Activated CD4-positive, alpha-beta memory T cell treated with anti-CD3 and anti-CD28 coated beads, Interleukin-2, amount 10 ng/mL, durations not matched to agents 7 days and 5 days (primary cell): ENCODE measurements at regions not wholly inside any gene's neighbourhood (a gene's known extent, or its start where the extent isn't known, plus 50 kb on each side); places are given as distances from the start of the nearest gene placed in this dataset.
"Not testable (repeated sequence)": the region's sequence is repeated elsewhere in the genome, so short reads cannot be mapped to it uniquely, and the experiment has no call there.

Experiments used
- CTCF ChIA-PET: fragments of 350-600 bp; sonication (Branson Sonifier 250); formaldehyde crosslinking; loops from one replicate; lab custom pipeline; 2021; ENCODE audit warnings: antibody characterized with exemption, inconsistent platforms; lab: Charles Lee
- POLR2A ChIA-PET: fragments of 350-600 bp; sonication (Branson Sonifier 250); formaldehyde crosslinking; loops from one replicate; lab custom pipeline; 2021; ENCODE audit warnings: antibody characterized with exemption; lab: Charles Lee
- DNase-seq: peaks from one replicate; pipeline ENCODE4 v3.0.0-alpha.2; 2020
- H3K27ac Mint-ChIP-seq: one replicate; pipeline ENCODE4 v1.8.0; 2021; ENCODE audit warnings: mild to moderate bottlenecking, mixed read lengths
- H3K27me3 Mint-ChIP-seq: one replicate; pipeline ENCODE4 v1.8.0; 2021; ENCODE audit warnings: mixed read lengths
- H3K36me3 Mint-ChIP-seq: one replicate; pipeline ENCODE4 v1.8.0; 2021; ENCODE audit warnings: low read depth, mixed read lengths
- H3K4me1 Mint-ChIP-seq: one replicate; pipeline ENCODE4 v1.8.0; 2021; ENCODE audit warnings: mixed read lengths
- H3K4me3 Mint-ChIP-seq: one replicate; pipeline ENCODE4 v1.8.0; 2021; ENCODE audit warnings: mild to moderate bottlenecking, mixed read lengths
- H3K9me3 Mint-ChIP-seq: one replicate; pipeline ENCODE4 v1.8.0; 2021; ENCODE audit warnings: mixed read lengths

DNA sequence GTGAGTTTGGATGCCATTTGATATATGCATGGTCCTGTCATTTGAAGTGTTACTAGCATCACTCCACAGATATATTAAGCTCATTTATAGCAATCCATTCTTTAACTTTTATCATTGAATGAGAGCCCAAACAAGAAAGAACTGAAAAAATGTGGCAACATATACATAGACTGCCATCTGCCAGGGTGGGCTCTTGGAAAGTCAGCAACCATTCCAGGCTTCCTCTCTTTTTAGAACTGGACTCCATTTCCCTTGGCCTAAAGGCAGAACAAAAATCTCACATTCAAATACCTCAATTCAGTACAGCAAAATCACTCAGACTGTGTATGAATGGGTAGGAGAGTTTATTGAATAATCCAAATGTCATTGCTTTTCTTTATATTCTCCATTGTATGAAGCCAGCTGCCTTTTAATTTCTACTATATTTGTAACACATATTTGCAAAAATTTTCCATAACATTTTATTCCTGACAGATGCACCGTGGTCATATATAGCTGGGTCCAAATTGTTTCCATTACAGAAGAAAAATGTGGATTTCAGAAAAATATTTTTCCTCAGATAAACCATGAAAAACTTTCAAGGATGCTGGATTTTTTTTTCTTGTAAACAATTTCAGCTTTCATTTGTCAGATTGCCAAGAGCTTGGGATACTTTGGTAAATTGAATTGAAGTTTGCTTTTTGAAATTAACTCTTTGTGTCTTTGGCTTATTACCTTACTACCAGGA lies 1252.3 kb upstream of the SEL1L start:
- H3K36me3 Mint-ChIP-seq = no peaks in the 10 kb centered on the region
- CTCF ChIA-PET = no interaction called here
- DNase-seq = no peak

DNA sequence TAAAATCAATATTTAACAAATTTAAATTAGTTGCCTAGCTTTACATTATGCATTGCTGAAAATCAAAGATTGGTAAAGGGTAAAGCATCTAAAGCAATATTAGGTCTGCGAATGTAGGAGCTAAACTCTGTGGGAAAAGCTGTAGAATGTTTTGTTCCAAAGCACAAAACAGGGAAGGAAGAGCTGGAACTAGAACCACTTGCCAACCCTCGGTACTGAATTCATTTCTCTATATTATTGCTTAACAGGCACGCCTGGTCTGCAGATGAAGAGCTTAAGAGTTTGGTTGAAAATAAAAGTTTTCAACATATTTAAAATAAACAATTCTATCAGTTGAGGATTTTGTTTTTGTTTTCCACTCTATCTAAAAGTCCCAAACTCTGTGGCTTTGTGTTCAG lies 1252.8 kb upstream of the SEL1L start:
- DNase-seq = no peak
- H3K27ac Mint-ChIP-seq = no peak overlapping the region
- H3K9me3 Mint-ChIP-seq = peaks cover 10% of the 10 kb centered on the region
- no peaks in the 10 kb centered on the region for H3K4me1 Mint-ChIP-seq
- no peaks in the 10 kb centered on the region for H3K27me3 Mint-ChIP-seq
- H3K4me3 Mint-ChIP-seq = no peak overlapping the region
- ChIA-PET CTCF (no interaction called here), POLR2A (no interaction called here)
- no peaks in the 10 kb centered on the region for H3K36me3 Mint-ChIP-seq

More for the DNA sequence above, 1252.3 kb upstream of the SEL1L start:
- no peaks in the 10 kb centered on the region for H3K4me1 Mint-ChIP-seq
- POLR2A ChIA-PET = no interaction called here
- H3K27ac Mint-ChIP-seq = no peak overlapping the region
- H3K27me3 Mint-ChIP-seq = no peaks in the 10 kb centered on the region
- no peak overlapping the region for H3K4me3 Mint-ChIP-seq
- peaks cover 10% of the 10 kb centered on the region for H3K9me3 Mint-ChIP-seq

DNA sequence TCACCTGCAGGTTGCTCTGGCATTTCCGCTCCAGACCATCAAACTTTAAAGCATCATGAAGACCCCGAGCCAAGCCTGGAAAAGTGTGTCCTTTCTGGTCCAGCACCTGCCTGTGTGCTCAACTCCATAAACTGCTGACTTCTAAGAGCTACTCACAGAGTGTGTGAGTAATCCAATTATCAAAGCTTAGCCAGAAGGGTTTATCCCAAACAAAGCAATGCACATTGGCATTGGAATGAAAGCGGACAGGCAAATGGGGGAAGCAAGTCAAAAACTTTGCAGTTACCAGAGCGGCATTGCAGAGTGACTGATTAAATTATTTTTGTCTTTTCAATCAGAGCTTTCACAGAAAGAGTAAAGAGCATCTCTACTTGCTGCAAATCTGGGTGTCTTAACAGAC lies 1262.4 kb upstream of the SEL1L start:
- DNase-seq = no peak
- Mint-ChIP-seq H3K4me1 (no peaks in the 10 kb centered on the region), H3K9me3 (peaks cover 4% of the 10 kb centered on the region), H3K36me3 (no peaks in the 10 kb centered on the region), H3K27ac (no peak overlapping the region), H3K4me3 (no peak overlapping the region), H3K27me3 (no peaks in the 10 kb centered on the region)
- ChIA-PET CTCF (no interaction called here), POLR2A (no interaction called here)

DNA sequence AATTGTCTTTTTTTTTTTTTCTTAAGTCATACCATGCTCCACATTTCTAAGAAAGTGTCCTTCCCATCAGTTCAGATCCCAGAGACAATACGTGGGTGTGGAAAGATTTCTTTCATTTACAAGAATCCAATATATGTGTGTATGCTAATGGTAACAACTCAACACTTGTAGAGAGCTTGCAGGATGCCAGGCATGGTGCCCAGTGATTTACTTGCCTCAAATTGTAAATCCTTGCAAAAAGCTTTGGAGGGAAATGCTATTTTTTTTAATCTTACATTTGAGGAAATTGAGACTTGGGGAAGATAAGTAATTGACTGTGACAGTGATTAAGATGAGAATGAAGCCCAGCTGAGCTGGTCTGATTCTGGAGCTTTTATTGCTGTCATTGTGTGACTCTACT lies 1264.6 kb upstream of the SEL1L start:
- H3K27me3 Mint-ChIP-seq = no peaks in the 10 kb centered on the region
- H3K4me1 Mint-ChIP-seq = no peaks in the 10 kb centered on the region
- CTCF ChIA-PET = no interaction called here
- H3K36me3 Mint-ChIP-seq = no peaks in the 10 kb centered on the region
- H3K9me3 Mint-ChIP-seq = peaks cover 10% of the 10 kb centered on the region
- H3K4me3 Mint-ChIP-seq = no peak overlapping the region
- DNase-seq = no peak
- H3K27ac Mint-ChIP-seq = no peak overlapping the region
- POLR2A ChIA-PET = no interaction called here

DNA sequence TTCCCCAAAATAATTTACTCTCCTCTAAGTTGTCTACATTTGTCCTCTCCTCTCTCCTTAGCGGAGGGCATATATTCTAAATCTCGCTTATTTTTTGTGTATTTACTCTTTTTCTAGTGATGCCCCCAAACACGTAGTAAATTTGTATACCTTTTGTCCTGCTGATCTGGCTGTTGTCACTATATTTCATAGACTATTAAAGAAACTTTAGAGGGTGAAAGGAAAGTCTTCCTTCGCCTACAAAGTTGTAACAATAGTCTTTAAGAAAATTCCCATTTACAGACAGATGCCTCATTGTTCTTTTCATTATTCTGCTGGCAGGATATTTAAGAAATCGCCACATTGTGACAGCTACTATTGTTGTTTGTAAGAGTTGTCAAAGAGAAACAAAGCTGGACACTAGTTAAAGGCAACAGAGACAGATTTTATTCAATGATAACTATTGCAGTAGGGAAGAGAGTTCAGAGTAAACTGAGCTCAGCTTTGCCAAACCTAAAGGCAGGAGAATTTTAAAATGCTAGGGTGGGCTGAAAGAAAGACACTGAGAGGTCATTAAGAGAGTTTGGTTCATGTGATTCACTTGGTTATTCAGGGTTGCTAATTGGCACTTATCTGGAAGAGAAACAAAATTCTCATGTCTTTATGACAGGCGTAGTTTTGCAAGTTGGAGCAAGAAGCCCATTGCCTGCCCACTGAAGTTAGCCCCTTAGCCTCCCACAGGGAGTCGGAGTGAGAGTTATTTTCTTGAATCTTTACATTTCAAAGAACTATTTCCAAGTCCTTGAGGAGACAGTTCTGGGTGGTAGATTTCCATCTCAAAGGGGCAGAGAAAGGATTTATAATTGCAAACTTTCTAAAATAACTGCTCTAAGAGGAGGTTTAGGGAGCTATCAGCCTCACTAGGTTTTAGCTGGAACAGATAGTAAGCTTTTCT lies 1272.5 kb upstream of the SEL1L start:
- Mint-ChIP-seq H3K4me3 (no peak overlapping the region), H3K4me1 (no peaks in the 10 kb centered on the region), H3K9me3 (peaks cover 6% of the 10 kb centered on the region), H3K36me3 (no peaks in the 10 kb centered on the region), H3K27ac (no peak overlapping the region), H3K27me3 (no peaks in the 10 kb centered on the region)
- ChIA-PET POLR2A (no interaction called here), CTCF (no interaction called here)
- no peak for DNase-seq

DNA sequence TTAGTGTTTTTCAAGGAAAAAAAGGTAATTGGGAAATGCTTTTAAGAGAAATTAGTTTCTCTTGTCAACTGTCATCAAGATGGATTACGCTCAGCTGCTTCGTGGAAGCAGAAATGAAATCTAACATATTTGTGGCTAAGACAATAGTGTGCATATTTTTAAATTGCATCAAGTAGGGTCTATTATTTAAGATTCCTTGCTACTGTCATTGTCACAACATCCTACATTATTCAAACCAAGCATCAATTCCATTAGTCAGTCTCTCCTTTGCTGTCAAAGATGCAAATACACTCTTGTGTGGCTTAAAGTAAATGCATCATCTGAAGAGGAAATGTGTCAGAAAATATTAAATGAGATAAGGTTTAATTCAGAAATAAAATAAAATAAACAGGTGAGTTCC lies 1277.6 kb upstream of the SEL1L start:
- no peak overlapping the region for H3K4me3 Mint-ChIP-seq
- H3K4me1 Mint-ChIP-seq = no peaks in the 10 kb centered on the region
- ChIA-PET POLR2A (no interaction called here), CTCF (no interaction called here)
- no peak for DNase-seq
- no peaks in the 10 kb centered on the region for H3K27me3 Mint-ChIP-seq
- peaks cover 5% of the 10 kb centered on the region for H3K9me3 Mint-ChIP-seq
- H3K36me3 Mint-ChIP-seq = no peaks in the 10 kb centered on the region
- no peak overlapping the region for H3K27ac Mint-ChIP-seq

DNA sequence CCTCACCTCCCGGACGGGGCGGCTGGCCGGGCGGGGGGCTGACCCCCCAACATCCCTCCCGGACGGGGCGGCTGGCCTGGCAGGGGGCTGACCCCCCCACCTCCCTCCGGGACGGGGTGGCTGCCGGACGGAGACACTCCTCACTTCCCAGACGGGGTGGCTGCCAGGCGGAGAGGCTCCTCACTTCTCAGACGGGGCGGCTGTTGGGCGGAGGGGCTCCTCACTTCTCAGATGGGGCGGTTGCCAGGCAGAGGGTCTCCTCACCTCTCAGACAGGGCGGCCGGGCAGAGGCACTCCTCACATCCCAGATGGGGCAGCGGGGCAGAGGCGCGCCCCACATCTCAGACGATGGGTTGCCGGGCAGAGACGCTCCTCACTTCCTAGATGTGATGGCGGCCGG lies 1280.7 kb upstream of the SEL1L start:
- POLR2A ChIA-PET, H3K27me3 Mint-ChIP-seq, H3K4me3 Mint-ChIP-seq, H3K4me1 Mint-ChIP-seq, H3K9me3 Mint-ChIP-seq, H3K27ac Mint-ChIP-seq, H3K36me3 Mint-ChIP-seq, DNase-seq, CTCF ChIA-PET: not testable (repeated sequence)

DNA sequence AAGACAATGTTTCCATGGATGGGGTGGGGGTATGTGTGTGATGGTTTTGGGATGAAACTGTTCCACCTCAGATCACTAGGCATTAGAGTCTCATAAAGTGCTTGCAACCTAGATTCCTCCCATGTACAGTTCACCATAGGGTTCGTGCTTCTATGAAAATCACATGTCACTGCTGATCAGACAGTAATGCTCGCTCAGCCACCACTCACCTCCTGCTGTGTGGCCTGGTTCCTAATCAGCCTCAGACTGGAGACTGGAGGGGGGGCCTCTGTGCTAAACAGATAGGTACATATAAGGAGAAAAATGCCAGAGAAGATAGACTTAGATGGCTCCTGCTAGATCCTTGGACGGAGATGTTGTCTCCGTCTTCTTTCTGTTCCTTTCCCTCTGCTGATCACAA lies 1296.9 kb upstream of the SEL1L start:
- H3K4me1 Mint-ChIP-seq = no peaks in the 10 kb centered on the region
- no peaks in the 10 kb centered on the region for H3K36me3 Mint-ChIP-seq
- DNase-seq = no peak
- CTCF ChIA-PET = no interaction called here
- POLR2A ChIA-PET = no interaction called here
- H3K27me3 Mint-ChIP-seq = no peaks in the 10 kb centered on the region
- H3K4me3 Mint-ChIP-seq = no peak overlapping the region
- no peaks in the 10 kb centered on the region for H3K9me3 Mint-ChIP-seq
- H3K27ac Mint-ChIP-seq = no peak overlapping the region

DNA sequence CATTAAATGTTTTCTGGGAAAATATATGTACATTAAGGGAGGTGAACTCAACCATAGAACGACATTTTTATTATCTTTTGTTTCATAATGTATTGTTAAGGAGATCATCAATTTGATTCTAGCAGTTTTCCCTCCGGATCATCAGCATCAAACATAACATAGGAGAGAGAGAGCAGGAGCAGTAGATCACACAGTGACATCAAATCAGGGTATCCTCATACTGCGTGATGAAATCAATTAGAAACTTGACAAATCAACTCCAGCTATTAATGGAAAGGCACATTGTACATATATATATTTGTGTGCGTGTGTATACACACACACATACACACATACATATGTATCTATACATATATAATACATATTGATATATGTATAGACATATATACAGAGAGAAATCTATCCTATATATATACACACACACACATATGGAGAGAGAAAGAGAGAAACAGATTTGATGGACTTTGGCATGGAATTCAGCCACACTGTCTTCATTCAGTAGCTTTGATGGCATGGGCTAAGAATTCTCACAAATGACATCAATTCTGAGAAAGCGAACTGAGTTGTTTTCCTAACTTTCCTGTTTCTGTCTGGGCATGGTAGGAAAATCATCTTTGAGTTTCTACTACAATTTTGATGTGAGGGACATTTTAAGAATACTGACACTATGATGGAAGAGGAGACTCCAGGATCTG lies 1302.8 kb upstream of the SEL1L start:
- H3K4me3 Mint-ChIP-seq = no peak overlapping the region
- POLR2A ChIA-PET = no interaction called here
- H3K27me3 Mint-ChIP-seq = no peaks in the 10 kb centered on the region
- H3K36me3 Mint-ChIP-seq = no peaks in the 10 kb centered on the region
- peaks cover 4% of the 10 kb centered on the region for H3K9me3 Mint-ChIP-seq
- no peak overlapping the region for H3K27ac Mint-ChIP-seq
- no peak for DNase-seq
- no peaks in the 10 kb centered on the region for H3K4me1 Mint-ChIP-seq
- CTCF ChIA-PET = no interaction called here

DNA sequence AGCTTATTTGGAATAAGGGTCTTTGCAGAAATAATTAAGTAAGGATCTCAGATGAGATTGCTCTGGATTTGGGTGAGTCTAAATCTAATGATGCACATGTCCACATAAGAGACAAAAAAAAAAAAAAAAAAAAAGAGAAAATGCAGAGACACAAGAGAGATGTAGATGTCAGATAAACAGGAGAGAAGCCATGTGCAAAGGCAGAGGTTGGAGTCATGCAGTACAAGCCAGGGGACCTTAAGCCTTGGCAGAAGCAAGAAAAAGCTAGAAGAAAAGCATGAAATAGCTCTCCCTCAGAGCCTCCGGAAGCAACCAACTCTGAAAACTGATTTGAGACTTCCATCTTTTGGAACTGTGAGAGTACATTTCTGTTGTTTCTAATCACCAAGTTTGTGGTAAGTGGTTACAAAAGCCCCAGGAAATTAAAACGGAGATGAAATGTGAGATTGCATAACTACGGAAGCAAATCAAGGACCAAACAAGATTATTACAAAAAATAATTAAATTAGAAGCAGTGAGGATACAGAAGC lies 1304.0 kb upstream of the SEL1L start:
- no peak for DNase-seq
- H3K4me1 Mint-ChIP-seq = no peaks in the 10 kb centered on the region
- CTCF ChIA-PET = no interaction called here
- no peak overlapping the region for H3K4me3 Mint-ChIP-seq
- POLR2A ChIA-PET = no interaction called here
- no peaks in the 10 kb centered on the region for H3K36me3 Mint-ChIP-seq
- H3K27me3 Mint-ChIP-seq = no peaks in the 10 kb centered on the region
- no peak overlapping the region for H3K27ac Mint-ChIP-seq
- peaks cover 4% of the 10 kb centered on the region for H3K9me3 Mint-ChIP-seq

DNA sequence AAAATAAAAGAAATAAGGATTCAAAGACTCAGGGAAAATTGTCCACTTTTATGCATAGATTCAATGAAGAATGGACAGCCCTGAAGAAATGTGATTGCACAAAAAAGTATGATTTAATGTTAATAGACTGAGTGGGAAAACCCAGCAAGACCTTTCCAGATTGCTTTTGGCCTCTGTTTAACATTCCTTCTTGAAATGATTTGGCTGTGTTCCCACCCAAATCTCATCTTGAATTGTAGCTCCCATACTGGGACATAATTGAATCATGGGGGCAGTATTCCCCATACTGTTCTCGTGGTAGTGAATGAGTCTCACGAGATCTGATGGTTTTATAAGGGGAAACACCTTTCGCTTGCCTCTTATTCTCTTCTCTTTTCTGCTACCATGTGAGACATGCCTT lies 1316.9 kb upstream of the SEL1L start:
- ChIA-PET CTCF (no interaction called here), POLR2A (no interaction called here)
- Mint-ChIP-seq H3K27me3 (no peaks in the 10 kb centered on the region), H3K36me3 (no peaks in the 10 kb centered on the region), H3K4me3 (no peak overlapping the region), H3K4me1 (no peaks in the 10 kb centered on the region), H3K27ac (no peak overlapping the region), H3K9me3 (peaks cover 2% of the 10 kb centered on the region)
- no peak for DNase-seq

DNA sequence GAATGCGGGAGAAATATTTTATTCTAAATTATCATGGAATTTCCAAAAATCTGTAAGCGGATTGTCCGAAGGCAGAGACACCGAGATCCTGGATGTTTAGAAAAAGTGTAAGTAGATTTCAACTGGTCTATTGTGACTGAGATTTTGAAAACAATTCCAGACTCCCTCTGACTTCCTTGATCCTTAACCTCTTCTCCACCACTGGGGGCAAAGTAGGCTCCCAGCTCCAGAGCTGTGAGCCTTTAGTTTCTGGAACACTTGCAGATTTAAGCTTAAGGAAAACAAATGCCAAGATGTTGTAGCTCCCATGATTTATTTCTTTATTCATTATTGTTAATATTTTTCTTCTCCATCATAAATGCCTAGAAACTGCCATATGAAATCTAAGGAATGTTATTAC lies 1320.5 kb upstream of the SEL1L start:
- no peak for DNase-seq
- no peak overlapping the region for H3K4me3 Mint-ChIP-seq
- no peaks in the 10 kb centered on the region for H3K36me3 Mint-ChIP-seq
- peaks cover 2% of the 10 kb centered on the region for H3K9me3 Mint-ChIP-seq
- POLR2A ChIA-PET = no interaction called here
- no peaks in the 10 kb centered on the region for H3K4me1 Mint-ChIP-seq
- no peak overlapping the region for H3K27ac Mint-ChIP-seq
- no peaks in the 10 kb centered on the region for H3K27me3 Mint-ChIP-seq
- CTCF ChIA-PET = no interaction called here

DNA sequence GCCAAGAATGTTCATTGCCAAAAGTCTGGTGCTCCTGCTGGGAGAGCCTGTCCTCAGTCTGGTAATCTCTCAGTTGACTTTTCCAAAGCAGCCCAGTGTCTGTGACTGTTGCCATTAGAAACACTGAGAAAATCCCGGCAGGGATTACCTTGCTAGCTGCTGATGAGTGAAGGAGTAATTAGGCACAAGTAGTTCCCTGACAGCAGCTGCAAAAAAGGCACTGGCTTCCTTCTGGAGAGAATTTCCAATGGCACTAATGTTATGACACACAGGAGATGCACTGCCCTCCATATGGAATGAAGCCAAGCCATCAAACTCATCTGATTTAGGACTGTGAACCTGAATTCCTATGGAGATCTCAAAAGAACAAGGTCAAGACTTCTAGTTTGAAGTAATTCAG lies 1321.2 kb upstream of the SEL1L start:
- H3K36me3 Mint-ChIP-seq = no peaks in the 10 kb centered on the region
- ChIA-PET CTCF (no interaction called here), POLR2A (no interaction called here)
- H3K4me3 Mint-ChIP-seq = no peak overlapping the region
- H3K27ac Mint-ChIP-seq = no peak overlapping the region
- no peaks in the 10 kb centered on the region for H3K27me3 Mint-ChIP-seq
- peaks cover 2% of the 10 kb centered on the region for H3K9me3 Mint-ChIP-seq
- DNase-seq = no peak
- H3K4me1 Mint-ChIP-seq = no peaks in the 10 kb centered on the region
